ENCODE measurements at regions not wholly inside any gene's neighbourhood (a gene's known extent, or its start where the extent isn't known, plus 50 kb on each side); places are given as distances from the start of the nearest gene placed in this dataset.

GRCh38 chr3:26087751-26088150, 297.9 kb downstream of the OXSM start:
- H3K4me1 ChIP-seq (ENCODE audit: control insufficient read depth, extremely low read depth, insufficient read depth, low read length) = no peaks in the 10 kb centered on the region
- no peak for TF ChIP-seq POLR2AphosphoS5 (IDR thresholded peaks at IDR 0.05; ENCODE audit: insufficient read depth, low read depth, low read length)
- TF ChIP-seq EZH2 (IDR thresholded peaks at IDR 0.05; ENCODE audit: borderline replicate concordance, low read depth, low read length, severe bottlenecking) = no peak
- no peak for TF ChIP-seq POLR2A (IDR thresholded peaks at IDR 0.05; ENCODE audit: low read depth, low read length)
- no peak for TF ChIP-seq GATA2 (IDR thresholded peaks at IDR 0.05; ENCODE audit: insufficient read depth, insufficient read length, low read depth, low read length)
- TF ChIP-seq CTCF (IDR thresholded peaks at IDR 0.05; ENCODE audit: extremely low read depth in 1 of 2, insufficient read depth in 1 of 2, low read depth in 1 of 2, low read length in 2 of 2) = no peak
- no peak for TF ChIP-seq MAX (IDR thresholded peaks at IDR 0.05; ENCODE audit: insufficient read depth, insufficient read length)
- TF ChIP-seq JUN (IDR thresholded peaks at IDR 0.05; ENCODE audit: borderline replicate concordance, insufficient read depth, insufficient read length, low read depth) = no peak
- TF ChIP-seq MYC (IDR thresholded peaks at IDR 0.05; ENCODE audit: low read depth, low read length) = no peak
- TF ChIP-seq FOS (IDR thresholded peaks at IDR 0.05; ENCODE audit: borderline replicate concordance, insufficient read depth, low read length) = no peak
- H3K36me3 ChIP-seq (ENCODE audit: control insufficient read depth in 2 of 2, extremely low read depth in 1 of 2, insufficient read depth in 2 of 2, low read length in 2 of 2) = no peaks in the 10 kb centered on the region
- BruUV-seq (replicated peaks) = no TSS peak
- DNase-seq (ENCODE audit: low read depth, low spot score) (no peak), FAIRE-seq (no peak)
- no peak overlapping the region for H3K9ac ChIP-seq (replicated peaks; ENCODE audit: extremely low read depth, insufficient read depth, low read length)
- dilution Hi-C loops (cut with MboI; ENCODE audit: extremely low pct_ligation_motif_present, low sequenced_read_pairs) = no loop called here
- H3K9me3 ChIP-seq (replicated peaks; ENCODE audit: control insufficient read depth, insufficient read depth, low read length) = peaks cover 4% of the 10 kb centered on the region
- H3K9me1 ChIP-seq (replicated peaks; ENCODE audit: control insufficient read depth, extremely low read depth, insufficient read depth, low read length) = no peaks in the 10 kb centered on the region
- no peaks in the 10 kb centered on the region for H3K27me3 ChIP-seq (ENCODE audit: control insufficient read depth in 2 of 2, insufficient read depth in 2 of 2, low read length in 2 of 2)
- H4K20me1 ChIP-seq (replicated peaks; ENCODE audit: control insufficient read depth, extremely low read depth, insufficient read depth, low read length) = no peaks in the 10 kb centered on the region
- H3K4me3 ChIP-seq (replicated peaks in 1 of 3; ENCODE audit: insufficient read depth in 1 of 3, low read depth in 1 of 3, low read length in 3 of 3) = no peak overlapping the region
- POLR2A ChIA-PET = no interaction called here
- no peak overlapping the region for H2AFZ ChIP-seq (ENCODE audit: low read depth, low read length)
- H3K4me2 ChIP-seq (ENCODE audit: insufficient read depth, low read length) = no peak overlapping the region
- H3K27ac ChIP-seq (ENCODE audit: insufficient read depth, low read depth, low read length) = no peak overlapping the region
- intact Hi-C loops (cut with micrococcal nuclease) = no loop called here
- no peaks in the 10 kb centered on the region for H3K79me2 ChIP-seq (ENCODE audit: control insufficient read depth, insufficient read depth, low read length)
- CTCF ChIA-PET = no interaction called here

All from endothelial cell of umbilical vein (primary cell).